D721Med (cell line): ENCODE measurements at regions not wholly inside any gene's neighbourhood (a gene's known extent, or its start where the extent isn't known, plus 50 kb on each side); places are given as distances from the start of the nearest gene placed in this dataset.

ENCODE experiments used
- DNase-seq: peaks from one replicate; pipeline ENCODE4 v3.0.0; 2011; ENCODE audit warnings: low spot score; ENCODE audit not compliant: insufficient read length
- FAIRE-seq: peaks from 2 replicates; lab custom pipeline; 2011; peaks lifted over from hg19 to GRCh38; lab: Jason Lieb, UNC
- CTCF ChIP-seq: IDR thresholded peaks from 2 replicates; pipeline ENCODE4 v1.5.1; 2012; ENCODE audit warnings: mild to moderate bottlenecking, control low read depth; ENCODE audit not compliant: insufficient read depth; ENCODE audit errors: missing control alignments

GRCh38 chr6:84862843-84863242, 98.4 kb upstream of the TBX18 start:
- no peak for TF ChIP-seq CTCF
- FAIRE-seq, result no peak
- DNase-seq, result no peak

- DNase-seq (no peak), FAIRE-seq (no peak)
- no peak for TF ChIP-seq CTCF
Measured at GRCh38 chr6:84860920-84861319, 96.5 kb upstream of the TBX18 start.

- no peak for TF ChIP-seq CTCF
- FAIRE-seq (no peak), DNase-seq (no peak)
Measured at GRCh38 chr6:84860509-84860908, 96.1 kb upstream of the TBX18 start.

GRCh38 chr6:84854811-84855400, 90.5 kb upstream of the TBX18 start:
- DNase-seq, result no peak
- TF ChIP-seq CTCF, result no peak
- no peak for FAIRE-seq

GRCh38 chr6:84853901-84854300, 89.5 kb upstream of the TBX18 start:
- FAIRE-seq (no peak), DNase-seq (no peak)
- no peak for TF ChIP-seq CTCF

GRCh38 chr6:84848960-84849359, 84.6 kb upstream of the TBX18 start:
- DNase-seq (no peak), FAIRE-seq (no peak)
- no peak for TF ChIP-seq CTCF

- TF ChIP-seq CTCF, result no peak
- no peak for DNase-seq
- FAIRE-seq, result no peak
Measured at GRCh38 chr6:84847390-84848160, 83.2 kb upstream of the TBX18 start.
